B cell (primary cell): ENCODE measurements at regions not wholly inside any gene's neighbourhood (a gene's known extent, or its start where the extent isn't known, plus 50 kb on each side); places are given as distances from the start of the nearest gene placed in this dataset.
"Not testable (repeated sequence)": the region's sequence is repeated elsewhere in the genome, so short reads cannot be mapped to it uniquely, and the experiment has no call there.

Experiments
- ATAC-seq: fragments of 200-7000 bp; cut with Tn5 transposase; one replicate; pipeline ENCODE4 v1.10.0; 2021; ENCODE audit warnings: low read depth, mild to moderate bottlenecking, moderate number of reproducible peaks, moderate library complexity
- CTCF ChIA-PET: fragments of 350-600 bp; sonication (Branson Sonifier 250); formaldehyde crosslinking; loops from one replicate; lab custom pipeline; 2021; ENCODE audit warnings: antibody characterized with exemption, inconsistent platforms; lab: Charles Lee
- POLR2A ChIA-PET: fragments of 350-600 bp; sonication (Branson Sonifier 250); formaldehyde crosslinking; loops from one replicate; lab custom pipeline; 2021; ENCODE audit warnings: antibody characterized with exemption; lab: Charles Lee
- DNase-seq: peaks from one replicate; pipeline ENCODE4 v3.0.0; 2013
- H2AFZ ChIP-seq: 2 replicates; pipeline ENCODE4 v1.6.1; 2012; ENCODE audit warnings: mild to moderate bottlenecking, low read depth, low read length; ENCODE audit not compliant: insufficient read depth, poor library complexity, severe bottlenecking
- H3K27ac ChIP-seq, 2 donors: 1 replicate in 1 of 2; 2 replicates in 1 of 2; pipeline ENCODE4 v1.5.1; 2012 to 2013; ENCODE audit warnings: low read length in 2 of 2, mild to moderate bottlenecking in 2 of 2, moderate library complexity in 1 of 2
- H3K27me3 ChIP-seq, 4 experiments: fragments of 200-600 bp in 1 of 4; sonication (generic) in 1 of 4; replicated peaks in 1 of 4; 1 replicate in 2 of 4; 2 replicates in 2 of 4; pipeline versions ENCODE4 v1.6.1 to v1.7.0; 2013 to 2016; ENCODE audit warnings: low read length in 3 of 4, mild to moderate bottlenecking in 2 of 4, mixed read lengths in 1 of 4, moderate library complexity in 1 of 4; ENCODE audit not compliant: insufficient read depth in 4 of 4, control insufficient read depth in 3 of 4; ENCODE audit errors: control extremely low read depth in 1 of 4
- H3K36me3 ChIP-seq, 2 experiments: replicated peaks in 1 of 2; 1 replicate in 1 of 2; 2 replicates in 1 of 2; pipeline versions ENCODE4 v1.6.1 to v1.7.1; 2013; ENCODE audit warnings: low read length in 1 of 2; ENCODE audit not compliant: insufficient read depth in 2 of 2, control insufficient read depth in 1 of 2; ENCODE audit errors: control extremely low read depth in 1 of 2, extremely low read depth in 1 of 2
- H3K4me1 ChIP-seq, 2 donors: fragments of 200-600 bp in 1 of 2; sonication (generic) in 1 of 2; 1 replicate in 1 of 2; 2 replicates in 1 of 2; pipeline versions ENCODE4 v1.5.1 to v1.6.1; 2013 to 2017; ENCODE audit warnings: low read length in 2 of 2; ENCODE audit not compliant: control insufficient read depth in 2 of 2, insufficient read depth in 2 of 2
- H3K4me2 ChIP-seq: replicated peaks from 2 replicates; pipeline ENCODE3; 2012; ENCODE audit warnings: mild to moderate bottlenecking, low read depth, low read length; ENCODE audit not compliant: poor library complexity, severe bottlenecking
- H3K4me3 ChIP-seq, 5 experiments: fragments of 200-600 bp in 1 of 5; sonication (generic) in 1 of 5; 1 replicate in 3 of 5; 2 replicates in 2 of 5; pipeline versions ENCODE4 v1.5.1 to v1.7.0; 2011 to 2016; ENCODE audit warnings: low read length in 4 of 5, mild to moderate bottlenecking in 4 of 5, low read depth in 2 of 5, control low read depth in 1 of 5, moderate library complexity in 1 of 5; ENCODE audit not compliant: insufficient read depth in 1 of 5; ENCODE audit errors: control extremely low read depth in 1 of 5, extremely low read depth in 1 of 5
- H3K79me2 ChIP-seq: fragments of 200-600 bp; sonication (generic); one replicate; pipeline ENCODE4 v1.6.0; 2016; ENCODE audit warnings: low read length; ENCODE audit not compliant: control insufficient read depth, insufficient read depth
- H3K9ac ChIP-seq: fragments of 200-600 bp; sonication (generic); 2 replicates; pipeline ENCODE4 v1.6.1; 2017; ENCODE audit warnings: mild to moderate bottlenecking, low read length, moderate library complexity
- H3K9me3 ChIP-seq, 3 donors: one replicate each; pipeline versions ENCODE4 v1.6.1 to v1.7.1; 2013; ENCODE audit warnings: low read length in 2 of 3; ENCODE audit not compliant: control insufficient read depth in 2 of 3, insufficient read depth in 1 of 3; ENCODE audit errors: control extremely low read depth in 1 of 3
- H4K20me1 ChIP-seq: 2 replicates; pipeline ENCODE4 v1.6.0; 2012; ENCODE audit warnings: mild to moderate bottlenecking, low read length; ENCODE audit not compliant: insufficient read depth, control insufficient read depth, poor library complexity, severe bottlenecking
- H3K27ac Mint-ChIP-seq: one replicate; pipeline ENCODE4 v1.8.0; 2021; ENCODE audit warnings: mixed read lengths
- H3K27me3 Mint-ChIP-seq: one replicate; pipeline ENCODE4 v1.8.0; 2021; ENCODE audit warnings: mixed read lengths
- H3K4me1 Mint-ChIP-seq: one replicate; pipeline ENCODE4 v1.8.0; 2021; ENCODE audit warnings: mixed read lengths
- H3K4me3 Mint-ChIP-seq: one replicate; pipeline ENCODE4 v1.8.0; 2021; ENCODE audit warnings: mixed read lengths
- H3K9me3 Mint-ChIP-seq: one replicate; pipeline ENCODE4 v1.8.0; 2022; ENCODE audit warnings: mixed read lengths; ENCODE audit not compliant: insufficient read depth
- WGBS: methylation state at CpG from one replicate; pipeline ENCODE4 v1.1.5; 2013; ENCODE audit warnings: missing lambda C conversion rate; ENCODE audit not compliant: insufficient coverage; 5-methylcytosine and 5-hydroxymethylcytosine counted together
- intact Hi-C: fragments of 100-400 bp; cut with micrococcal nuclease; formaldehyde crosslinking; loops from one replicate; pipeline ENCODE4 v1.10.0; 2022

DNA sequence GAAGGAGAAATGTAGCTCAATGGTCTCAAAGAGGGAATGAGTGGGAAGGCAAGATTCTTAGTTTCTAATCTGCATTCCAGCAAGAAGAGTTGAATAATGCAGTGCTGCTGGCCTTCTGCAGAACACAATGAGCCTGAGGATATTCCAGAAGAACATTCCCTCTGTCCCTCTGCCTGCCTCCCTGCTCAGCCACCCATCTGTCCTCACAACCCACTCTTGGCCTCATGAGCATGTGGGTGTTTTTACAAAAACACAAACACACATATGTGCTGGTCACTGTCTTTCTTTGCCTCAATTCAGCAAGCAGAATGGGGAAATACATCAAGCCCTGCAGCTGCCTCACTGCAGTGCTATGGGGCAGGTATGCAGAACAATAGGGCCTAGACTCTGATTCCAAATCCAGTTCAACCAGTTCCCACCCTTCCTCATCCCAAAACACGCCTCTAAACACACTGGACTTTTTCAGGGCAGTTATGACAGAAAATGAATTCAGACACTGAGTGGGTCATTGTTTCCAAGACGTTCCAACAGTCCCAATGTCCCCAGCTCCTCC is 109.8 kb upstream of the CCT8L2 start:
- DNase-seq, H3K4me3 Mint-ChIP-seq, H3K4me1 ChIP-seq, ATAC-seq, H3K27me3 Mint-ChIP-seq, H3K9ac ChIP-seq, H3K79me2 ChIP-seq, H3K9me3 ChIP-seq, POLR2A ChIA-PET, H3K4me2 ChIP-seq, H4K20me1 ChIP-seq, H3K27me3 ChIP-seq, H3K4me1 Mint-ChIP-seq, H3K4me3 ChIP-seq, H3K9me3 Mint-ChIP-seq, H3K27ac Mint-ChIP-seq, intact Hi-C loops, H3K36me3 ChIP-seq, H2AFZ ChIP-seq, H3K27ac ChIP-seq, CTCF ChIA-PET: not testable (repeated sequence)
- WGBS = 79% methylated on average over 2 of the region's 2 CpGs

DNA sequence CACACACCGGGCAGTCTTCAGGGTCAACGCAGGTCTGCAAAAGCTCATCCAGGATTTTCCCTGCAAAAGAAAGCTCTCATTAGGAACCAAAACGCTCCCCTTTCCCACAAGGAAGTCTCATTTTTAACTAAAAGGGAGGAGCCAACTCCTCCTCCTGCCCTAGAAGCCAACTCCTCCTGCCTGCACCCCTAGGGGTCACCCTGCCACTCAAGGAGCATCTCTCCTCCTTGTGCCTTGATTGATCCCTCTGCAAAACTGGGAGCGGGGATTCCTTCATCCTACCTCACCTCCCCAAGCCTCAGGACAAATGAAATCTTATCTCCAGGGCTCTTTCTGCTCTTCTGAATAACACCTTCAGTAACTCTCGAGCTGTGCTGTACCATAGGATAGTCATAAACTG is 107.8 kb upstream of the CCT8L2 start:
- H3K9me3 Mint-ChIP-seq, H3K27ac ChIP-seq, H2AFZ ChIP-seq, H3K4me3 Mint-ChIP-seq, POLR2A ChIA-PET, intact Hi-C loops, H3K4me2 ChIP-seq, H3K4me1 ChIP-seq, H3K79me2 ChIP-seq, H4K20me1 ChIP-seq, H3K27me3 Mint-ChIP-seq, CTCF ChIA-PET, H3K27ac Mint-ChIP-seq, ATAC-seq, H3K4me1 Mint-ChIP-seq, H3K27me3 ChIP-seq, H3K36me3 ChIP-seq, H3K4me3 ChIP-seq, H3K9ac ChIP-seq, DNase-seq, H3K9me3 ChIP-seq: not testable (repeated sequence)
- 80% methylated on average over 4 of the region's 5 CpGs for WGBS
